Fibroblast of mammary gland (primary cell): ENCODE measurements at regions not wholly inside any gene's neighbourhood (a gene's known extent, or its start where the extent isn't known, plus 50 kb on each side); places are given as distances from the start of the nearest gene placed in this dataset.

Source experiments
- DNase-seq: peaks from one replicate; pipeline ENCODE4 v3.0.0-alpha.2; 2010; ENCODE audit warnings: low read depth
- H3K4me3 ChIP-seq: 2 replicates; pipeline ENCODE4 v1.5.1; 2011; ENCODE audit warnings: low read depth, mild to moderate bottlenecking, low read length, moderate library complexity; ENCODE audit not compliant: control insufficient read depth
- TF ChIP-seq, protein P1 (sequence below): conservative IDR thresholded peaks from 2 replicates; pipeline ENCODE4 v1.5.1; 2011; ENCODE audit warnings: low read depth, low read length, inconsistent platforms; ENCODE audit not compliant: control insufficient read depth, insufficient read depth

- H3K4me3 ChIP-seq = no peak overlapping the region
- TF ChIP-seq, protein P1, sequence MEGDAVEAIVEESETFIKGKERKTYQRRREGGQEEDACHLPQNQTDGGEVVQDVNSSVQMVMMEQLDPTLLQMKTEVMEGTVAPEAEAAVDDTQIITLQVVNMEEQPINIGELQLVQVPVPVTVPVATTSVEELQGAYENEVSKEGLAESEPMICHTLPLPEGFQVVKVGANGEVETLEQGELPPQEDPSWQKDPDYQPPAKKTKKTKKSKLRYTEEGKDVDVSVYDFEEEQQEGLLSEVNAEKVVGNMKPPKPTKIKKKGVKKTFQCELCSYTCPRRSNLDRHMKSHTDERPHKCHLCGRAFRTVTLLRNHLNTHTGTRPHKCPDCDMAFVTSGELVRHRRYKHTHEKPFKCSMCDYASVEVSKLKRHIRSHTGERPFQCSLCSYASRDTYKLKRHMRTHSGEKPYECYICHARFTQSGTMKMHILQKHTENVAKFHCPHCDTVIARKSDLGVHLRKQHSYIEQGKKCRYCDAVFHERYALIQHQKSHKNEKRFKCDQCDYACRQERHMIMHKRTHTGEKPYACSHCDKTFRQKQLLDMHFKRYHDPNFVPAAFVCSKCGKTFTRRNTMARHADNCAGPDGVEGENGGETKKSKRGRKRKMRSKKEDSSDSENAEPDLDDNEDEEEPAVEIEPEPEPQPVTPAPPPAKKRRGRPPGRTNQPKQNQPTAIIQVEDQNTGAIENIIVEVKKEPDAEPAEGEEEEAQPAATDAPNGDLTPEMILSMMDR = no peak
- no peak for DNase-seq
These were observed 508.0 kb downstream of the QKI start for GRCh38 chr6:163922562-163922961.

GRCh38 chr6:163919652-163920051, 505.1 kb downstream of the QKI start:
- DNase-seq = no peak
- TF ChIP-seq, protein P1 = no peak
- no peak overlapping the region for H3K4me3 ChIP-seq

DNA sequence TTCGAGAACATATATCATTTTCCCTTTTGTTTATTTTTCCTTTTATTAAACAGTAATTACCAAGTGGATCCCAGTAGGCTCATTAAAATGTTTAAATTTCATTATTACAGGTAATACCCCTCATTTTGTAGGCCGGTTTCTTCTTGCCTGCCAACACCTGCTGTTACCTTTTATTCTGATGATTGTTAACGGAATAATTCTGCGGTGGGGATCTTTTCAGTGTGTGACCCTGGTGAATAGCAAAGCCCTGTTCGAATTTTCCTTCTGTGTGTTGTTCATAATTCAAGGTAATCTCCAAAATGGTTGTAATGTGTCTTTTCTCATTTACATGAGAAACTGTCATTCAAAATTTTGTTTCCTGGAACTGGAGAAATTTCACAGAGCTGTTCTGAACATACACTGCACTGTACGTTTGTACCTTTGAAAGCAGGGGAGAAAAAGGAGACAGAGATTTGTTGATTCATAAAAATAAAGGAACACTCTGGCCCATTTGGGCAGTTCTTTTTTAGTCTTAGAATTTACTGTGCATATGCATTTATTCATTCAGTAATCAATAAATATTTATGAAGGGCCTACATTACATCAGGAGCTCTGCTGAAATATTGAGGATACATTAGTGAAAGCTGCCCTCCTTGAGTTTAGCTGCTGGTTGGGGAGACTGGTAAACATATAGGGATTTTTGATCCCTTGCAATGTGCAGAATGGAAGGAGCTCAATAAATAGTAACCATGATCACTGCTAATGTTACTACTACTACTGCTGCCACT, 502.0 kb downstream of the QKI start:
- no peak overlapping the region for H3K4me3 ChIP-seq
- TF ChIP-seq, protein P1 = no peak
- no peak for DNase-seq

- DNase-seq = no peak
- no peak overlapping the region for H3K4me3 ChIP-seq
- TF ChIP-seq, protein P1 = no peak
These were observed 500.6 kb downstream of the QKI start for GRCh38 chr6:163915131-163915530.

DNA sequence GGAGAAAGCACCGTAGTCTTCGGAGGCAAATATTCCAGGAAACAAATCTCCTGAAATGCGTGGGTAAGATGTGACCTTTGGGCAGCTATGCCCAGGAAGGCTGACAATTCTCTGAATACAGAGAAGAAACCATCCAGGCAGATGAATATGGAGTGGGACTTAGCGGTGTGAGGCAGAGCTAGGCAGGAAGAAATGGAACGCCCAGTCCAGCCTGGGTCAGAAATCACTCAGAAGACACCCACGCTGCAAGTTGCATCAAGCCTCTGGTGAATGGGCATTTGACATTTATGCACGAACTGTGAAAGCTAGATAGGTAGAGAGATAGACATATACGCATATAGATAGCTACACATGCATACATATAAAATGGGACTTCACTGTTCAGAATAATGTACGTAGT, 498.5 kb downstream of the QKI start:
- TF ChIP-seq, protein P1 = no peak
- no peak for DNase-seq
- no peak overlapping the region for H3K4me3 ChIP-seq

DNA sequence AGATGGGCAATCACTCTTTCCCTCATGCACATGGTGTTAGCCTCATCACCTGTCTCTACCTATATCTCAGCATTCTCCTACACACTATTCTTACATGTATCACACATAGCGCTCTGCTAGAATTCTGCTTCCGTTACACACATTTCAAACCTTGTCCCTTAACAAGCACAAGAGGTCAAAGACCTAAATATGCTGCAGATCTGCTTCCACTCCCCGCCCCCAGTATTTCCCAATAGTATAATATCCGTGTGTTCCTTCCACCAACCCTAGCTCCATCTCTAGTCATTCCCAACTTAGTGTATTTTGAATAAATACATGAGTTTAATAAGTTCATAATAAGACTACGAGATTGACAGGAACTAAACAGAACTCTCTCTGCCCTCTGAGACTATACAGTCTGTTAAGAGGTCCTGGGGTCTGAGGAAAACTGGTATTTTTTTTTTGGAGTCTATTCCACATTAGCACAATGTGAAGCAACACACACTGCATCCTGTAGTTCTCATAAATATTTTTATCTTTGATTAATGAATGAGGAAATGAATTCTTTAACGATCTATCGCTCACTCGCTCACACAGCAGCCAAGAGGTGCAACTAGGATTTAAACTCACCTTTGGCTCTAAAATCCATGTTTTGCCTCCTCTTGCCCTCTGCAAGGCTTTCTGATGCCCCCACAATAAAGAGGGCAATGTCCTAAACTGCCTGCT, 491.6 kb downstream of the QKI start:
- no peak for DNase-seq
- TF ChIP-seq, protein P1 = no peak
- H3K4me3 ChIP-seq = no peak overlapping the region
